NCI-H2227 (cell line): ENCODE measurements at regions not wholly inside any gene's neighbourhood (a gene's known extent, or its start where the extent isn't known, plus 50 kb on each side); places are given as distances from the start of the nearest gene placed in this dataset.
"Not testable (repeated sequence)": the region's sequence is repeated elsewhere in the genome, so short reads cannot be mapped to it uniquely, and the experiment has no call there.

Experiments
- DNase-seq: peaks from one replicate; lab custom pipeline; 2025; ENCODE audit not compliant: unreplicated experiment; lab: John Stamatoyannopoulos, UW

DNA sequence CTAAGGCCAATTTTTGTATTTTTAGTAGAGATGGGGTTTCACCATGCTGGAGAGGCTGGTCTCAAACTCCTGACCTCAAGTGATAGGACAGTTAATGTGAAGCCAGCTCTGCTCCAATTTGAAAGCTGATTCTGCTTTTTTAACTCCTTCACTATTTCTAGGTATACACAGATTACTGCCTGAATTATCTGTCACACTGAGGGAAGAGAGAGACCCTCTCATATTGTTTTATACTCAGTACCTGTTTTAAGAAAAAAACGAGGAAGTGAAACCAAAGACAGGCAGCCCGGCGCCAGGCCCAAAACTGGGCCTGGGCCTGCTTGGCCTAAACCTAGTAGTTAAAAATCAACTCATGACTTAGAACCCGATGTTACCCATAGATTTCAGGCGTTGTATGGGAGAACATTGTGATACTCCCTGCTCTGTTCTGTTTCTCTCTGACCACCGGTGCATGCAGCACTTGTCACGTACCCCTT, 1601.5 kb upstream of the PCDH10 start:
- DNase-seq, result no peak

DNA sequence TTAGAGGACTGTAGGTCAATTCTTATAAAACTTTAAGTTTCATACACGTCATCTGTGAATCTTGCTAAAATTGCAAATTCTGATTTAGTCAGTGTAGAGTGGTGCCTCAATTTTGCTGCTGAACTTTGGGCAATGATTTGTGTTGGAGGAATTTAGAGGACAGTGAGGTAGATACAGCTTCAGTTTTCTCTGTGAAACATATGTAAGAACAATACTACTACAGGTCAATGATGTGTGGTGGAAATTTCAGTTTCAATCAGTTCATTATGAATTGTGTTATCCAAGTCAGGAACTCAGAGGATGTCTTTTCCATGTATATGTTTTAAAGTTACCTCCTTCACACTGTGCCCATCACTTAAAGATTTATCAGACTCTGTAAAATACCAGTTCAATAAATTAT, 1597.8 kb upstream of the PCDH10 start:
- no peak for DNase-seq

DNA sequence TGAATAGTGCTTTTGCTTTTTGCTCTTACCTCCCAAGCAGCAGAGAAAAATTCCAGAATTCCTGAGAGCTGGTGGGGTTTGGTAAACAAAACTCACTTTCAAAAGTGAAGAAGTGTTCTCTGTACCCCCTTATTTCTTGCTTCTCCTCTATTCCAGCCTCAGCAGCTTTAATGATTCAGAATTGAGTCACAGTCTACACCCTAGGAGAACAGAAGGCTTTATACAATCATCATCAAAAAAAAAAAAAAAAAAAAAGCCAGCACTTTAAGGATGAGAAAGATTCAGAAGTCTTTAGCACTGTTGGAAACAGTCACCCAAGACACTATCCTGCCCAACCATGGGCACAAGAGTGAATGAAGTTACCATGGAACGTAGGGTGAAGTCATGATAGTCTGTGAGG, 1583.1 kb upstream of the PCDH10 start:
- DNase-seq, result no peak

DNA sequence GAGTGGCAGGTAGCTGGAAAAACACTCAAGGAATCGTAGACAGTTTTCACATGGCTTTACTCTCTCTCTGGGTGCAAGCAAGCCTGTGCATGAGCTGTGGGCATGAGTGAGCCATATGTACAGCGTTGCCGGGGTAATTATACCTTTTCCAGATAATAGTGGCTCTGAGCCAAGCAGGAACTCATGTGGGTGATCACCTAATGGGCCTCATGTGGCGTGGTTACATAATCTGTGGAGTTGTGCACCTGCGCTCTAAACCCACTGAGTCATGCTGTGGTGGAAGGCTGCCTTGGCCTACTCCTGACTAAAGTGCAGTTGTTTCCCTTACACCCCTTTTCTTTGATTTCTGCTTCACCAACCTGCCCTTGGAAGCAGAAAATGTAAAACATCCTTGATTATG, 1564.5 kb upstream of the PCDH10 start:
- DNase-seq, result no peak

DNA sequence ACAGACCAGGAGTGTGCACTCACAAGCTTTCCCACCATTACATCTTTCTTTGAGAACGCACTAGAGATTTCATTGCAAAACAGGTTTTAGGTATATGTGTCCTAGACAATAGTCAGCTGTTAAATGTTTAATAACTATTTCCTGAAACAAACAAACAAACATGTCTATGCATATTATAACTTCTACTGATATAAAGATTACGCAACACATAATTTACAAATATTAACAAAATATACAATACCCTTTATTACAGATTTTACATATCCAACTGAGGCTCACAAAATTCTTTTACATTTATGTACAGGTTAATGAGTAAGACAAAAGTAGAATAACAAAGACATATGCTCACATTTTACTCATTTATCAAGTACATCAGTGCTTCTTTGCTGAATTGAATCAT, 1554.0 kb upstream of the PCDH10 start:
- DNase-seq, result no peak

DNA sequence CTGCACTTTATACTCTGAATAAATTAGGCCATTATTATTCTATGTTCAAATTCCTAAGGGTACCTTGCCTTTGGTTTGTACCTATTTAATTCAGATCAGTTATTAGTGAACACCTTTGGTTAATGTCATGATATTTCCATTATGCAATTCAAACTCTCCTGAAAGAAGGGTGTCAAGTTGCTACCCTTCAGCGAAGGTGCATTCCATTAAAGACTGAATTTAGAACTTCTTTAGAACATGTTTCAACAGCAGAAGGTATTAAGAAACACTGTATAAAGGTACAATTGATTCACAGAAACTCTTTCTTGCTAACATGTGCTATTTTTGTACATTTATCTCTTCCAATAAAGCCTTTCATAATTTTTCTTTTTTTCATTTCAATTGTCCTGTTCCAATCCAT, 1545.4 kb upstream of the PCDH10 start:
- no peak for DNase-seq

DNA sequence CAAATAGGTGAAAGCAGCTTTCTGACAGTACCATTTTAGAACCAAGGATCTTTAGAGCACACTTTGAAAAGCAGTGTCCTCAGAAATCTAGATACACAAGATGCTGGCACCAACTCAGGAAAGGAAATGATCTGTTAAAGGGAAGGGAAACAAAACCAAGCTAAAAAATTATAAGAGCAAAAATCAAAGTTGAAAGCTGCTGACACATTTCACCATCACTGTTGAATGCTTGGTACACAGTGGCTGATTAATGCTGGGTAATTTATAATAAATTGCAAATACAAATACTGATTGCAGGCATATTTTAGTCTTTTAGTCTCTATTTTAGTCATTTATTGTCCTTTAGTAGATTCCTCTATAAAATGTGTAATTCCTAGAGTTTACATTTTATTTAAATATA, 1540.1 kb upstream of the PCDH10 start:
- no peak for DNase-seq

DNA sequence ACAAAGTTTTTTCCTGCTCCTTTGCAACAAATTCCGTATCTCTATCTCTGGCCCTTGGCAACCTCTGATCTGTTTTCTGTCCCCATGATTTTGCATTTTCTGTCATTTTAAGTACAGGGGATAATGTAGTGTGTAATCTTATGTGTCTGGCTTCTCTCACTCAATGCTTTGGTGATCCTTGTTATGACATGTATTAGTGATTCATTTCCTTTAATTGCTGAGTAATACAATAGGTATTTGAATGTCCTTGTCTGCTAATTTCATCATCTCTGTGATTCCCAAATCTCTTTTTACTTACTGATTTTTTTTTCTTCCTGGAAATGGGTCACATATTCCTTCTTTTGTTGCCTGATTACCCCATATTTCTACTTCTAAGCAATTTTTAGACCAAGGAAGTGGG, 1538.6 kb upstream of the PCDH10 start:
- DNase-seq, result not testable (repeated sequence)

DNA sequence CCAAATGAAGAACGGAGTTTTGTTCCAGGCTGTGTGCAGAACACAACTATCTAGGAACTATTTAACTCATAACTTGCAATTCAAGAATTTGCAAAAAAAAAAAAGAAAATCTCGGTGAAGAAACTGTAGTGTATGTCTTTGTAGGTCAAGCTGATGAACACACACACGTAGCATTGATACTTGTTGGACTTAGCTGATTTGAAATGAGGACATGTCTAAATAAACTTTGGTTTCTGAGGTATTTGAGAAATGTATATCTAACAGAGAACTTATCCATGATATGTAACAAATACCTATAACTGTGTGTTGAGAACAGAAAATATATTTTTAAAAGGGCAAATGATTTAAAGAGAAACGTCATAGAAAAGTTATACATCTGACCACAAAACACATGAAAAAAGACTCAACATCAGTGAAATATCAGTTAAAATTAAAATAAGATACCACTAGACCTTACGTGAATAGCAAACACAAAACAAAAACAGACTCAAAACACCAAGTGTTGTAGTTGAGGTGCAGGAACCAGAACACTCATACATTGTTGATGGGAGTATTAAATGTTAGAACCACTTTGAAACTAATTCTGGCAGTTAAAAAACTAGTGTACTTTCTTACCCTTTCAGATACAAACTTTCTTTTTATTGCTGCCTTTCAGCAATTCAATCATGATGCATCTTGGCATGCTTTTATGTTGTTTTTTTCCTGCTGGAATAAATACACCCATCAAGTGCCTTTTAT, 1535.8 kb upstream of the PCDH10 start:
- DNase-seq, result no peak

DNA sequence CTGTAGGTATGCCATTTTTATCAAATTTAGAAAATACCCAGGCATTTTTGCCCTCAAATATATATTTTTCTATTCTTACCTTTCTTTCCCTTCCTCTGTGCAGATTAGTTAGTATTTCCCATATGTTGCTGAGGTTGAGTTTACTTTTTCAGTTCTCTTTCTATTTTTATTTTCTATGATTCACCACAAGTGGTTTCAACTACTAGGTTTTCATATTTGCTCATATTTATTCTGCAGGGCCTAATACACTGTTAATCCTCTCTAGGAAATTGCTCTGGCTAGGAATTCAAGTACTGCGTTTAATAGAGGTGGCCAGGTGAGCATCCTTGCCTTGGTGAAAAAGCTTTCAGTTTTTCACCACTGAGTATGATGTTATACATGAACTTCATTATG, 1535.3 kb upstream of the PCDH10 start:
- DNase-seq, result no peak

DNA sequence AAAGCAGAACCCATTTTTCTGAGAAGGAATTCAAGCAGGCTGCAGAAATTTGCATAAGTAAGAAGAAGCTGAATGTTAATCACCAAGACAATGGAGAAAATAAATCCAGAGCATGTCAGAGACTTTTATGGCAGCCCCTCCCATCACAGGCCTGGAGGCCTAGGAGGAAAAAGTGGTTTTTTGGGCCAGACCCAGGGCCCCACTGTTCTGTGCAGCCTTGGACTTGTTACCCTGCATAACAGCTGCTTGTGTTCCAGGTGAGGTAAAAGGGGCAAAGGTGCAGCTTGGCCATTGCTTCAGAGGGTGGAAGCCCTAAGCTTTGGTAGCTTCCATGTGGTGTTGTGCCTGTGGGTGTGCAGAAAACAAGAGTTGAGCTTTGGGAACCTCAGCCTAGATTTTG, 1516.2 kb upstream of the PCDH10 start:
- no peak for DNase-seq

DNA sequence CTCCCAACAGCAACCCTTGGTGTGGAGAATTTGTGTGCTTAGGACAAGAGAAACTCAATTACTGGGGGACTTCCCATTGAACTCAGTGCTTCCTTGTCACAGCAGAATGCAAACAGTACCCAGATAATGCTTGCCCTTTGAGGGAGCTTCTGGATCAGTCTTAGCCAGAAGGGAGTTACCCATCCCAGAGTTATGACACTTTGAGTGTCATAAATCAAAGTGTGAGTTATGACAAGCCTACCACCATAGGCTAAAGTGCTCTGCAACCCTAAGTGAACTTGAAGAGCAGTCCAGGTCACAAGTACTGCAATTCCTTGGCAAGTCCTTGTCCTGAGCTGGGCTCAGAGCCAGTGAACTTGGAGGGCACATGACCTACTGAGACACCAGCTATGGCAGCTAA, 1513.9 kb upstream of the PCDH10 start:
- DNase-seq, result no peak

DNA sequence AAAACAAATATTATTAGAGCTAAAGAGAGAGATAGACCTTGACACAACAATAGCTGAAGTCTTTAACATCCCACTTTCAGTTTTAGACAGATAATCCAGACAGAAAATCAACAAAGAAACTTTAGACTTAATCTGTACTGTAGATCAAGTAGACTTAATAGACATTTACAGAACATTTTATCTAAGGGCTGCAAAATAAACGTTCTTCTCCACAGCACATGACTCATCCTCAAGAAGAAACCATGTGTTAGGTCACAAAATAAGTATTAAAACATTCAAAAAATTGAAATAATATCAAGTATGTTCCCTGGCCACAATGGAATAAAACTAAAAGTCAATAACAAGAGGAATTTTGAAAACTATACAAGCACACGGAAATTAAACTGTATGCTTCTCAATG, 1510.3 kb upstream of the PCDH10 start:
- no peak for DNase-seq

DNA sequence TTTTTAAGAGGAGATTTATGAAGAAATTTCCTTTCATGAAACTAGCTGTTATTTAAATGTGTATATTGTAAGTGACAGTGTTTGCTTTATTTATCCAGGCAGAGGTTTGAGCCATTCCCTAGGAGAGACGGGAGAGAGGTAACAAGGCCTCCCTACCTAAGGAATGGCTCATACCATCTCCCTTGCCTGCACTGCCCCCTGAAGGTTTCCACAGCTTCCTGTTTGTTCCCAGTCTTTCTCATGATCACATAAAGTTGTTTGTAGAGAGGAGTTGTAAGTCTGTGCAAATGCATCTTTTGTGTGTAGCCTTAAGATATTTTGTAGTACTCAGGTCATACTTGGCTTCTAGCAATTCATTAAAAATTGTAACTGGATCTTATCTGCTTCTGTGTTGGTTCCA, 1504.5 kb upstream of the PCDH10 start:
- DNase-seq, result no peak

DNA sequence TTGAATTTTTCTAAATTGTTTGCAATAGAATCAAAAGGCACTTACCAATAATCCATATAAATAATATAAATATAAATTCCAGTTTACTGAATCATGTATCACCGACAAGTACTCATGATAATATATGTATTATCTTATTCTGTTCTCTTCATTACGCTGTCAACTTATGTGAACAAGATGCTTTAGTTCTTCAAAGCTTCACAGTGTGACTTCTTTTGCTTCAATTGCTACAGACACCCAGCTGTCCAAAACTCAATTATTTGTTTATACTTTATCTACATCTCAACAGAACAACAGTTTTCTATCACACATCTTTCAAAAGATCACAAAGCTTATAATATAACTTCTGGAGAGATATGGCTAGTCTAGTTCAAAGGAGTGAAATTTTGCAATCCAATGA, 1499.9 kb upstream of the PCDH10 start:
- DNase-seq, result no peak

DNA sequence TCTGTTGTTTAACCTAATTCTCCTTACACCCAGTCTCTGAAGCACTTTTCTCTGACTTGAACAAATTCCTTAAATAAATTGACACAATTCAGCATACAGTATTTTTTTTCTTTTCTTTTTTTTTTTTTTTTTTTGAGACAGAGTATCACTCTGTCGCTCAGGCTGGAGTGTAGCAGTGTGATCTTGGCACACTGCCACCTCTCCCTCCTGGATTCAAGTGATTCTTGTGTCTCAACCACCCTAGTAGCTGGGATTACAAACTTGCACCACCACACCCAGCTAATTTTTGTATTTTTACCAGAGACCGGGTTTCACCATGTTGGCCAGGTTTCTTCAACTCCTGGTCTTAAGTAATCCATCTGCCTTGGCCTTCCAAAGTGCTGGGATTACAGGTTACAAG, 1498.1 kb upstream of the PCDH10 start:
- no peak for DNase-seq

DNA sequence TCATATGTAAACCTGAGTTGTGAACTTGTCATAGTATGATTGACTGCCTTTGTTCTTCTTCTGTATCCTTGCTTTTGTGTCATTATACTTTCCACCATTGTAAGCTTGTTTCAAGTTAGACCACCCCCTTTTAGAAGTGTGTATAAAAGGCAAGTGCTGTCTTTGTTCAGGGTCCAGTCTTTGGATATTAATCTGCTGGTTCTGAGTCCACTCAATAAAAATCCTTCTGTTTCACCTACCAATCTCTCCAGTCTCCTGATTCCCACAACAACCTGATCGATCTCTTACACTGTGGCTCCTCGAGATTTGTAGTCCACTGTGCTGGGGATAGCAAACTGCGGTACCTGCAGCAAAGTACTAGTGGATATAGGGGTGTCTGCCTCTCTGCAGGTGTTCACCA, 1465.8 kb upstream of the PCDH10 start:
- not testable (repeated sequence) for DNase-seq

DNA sequence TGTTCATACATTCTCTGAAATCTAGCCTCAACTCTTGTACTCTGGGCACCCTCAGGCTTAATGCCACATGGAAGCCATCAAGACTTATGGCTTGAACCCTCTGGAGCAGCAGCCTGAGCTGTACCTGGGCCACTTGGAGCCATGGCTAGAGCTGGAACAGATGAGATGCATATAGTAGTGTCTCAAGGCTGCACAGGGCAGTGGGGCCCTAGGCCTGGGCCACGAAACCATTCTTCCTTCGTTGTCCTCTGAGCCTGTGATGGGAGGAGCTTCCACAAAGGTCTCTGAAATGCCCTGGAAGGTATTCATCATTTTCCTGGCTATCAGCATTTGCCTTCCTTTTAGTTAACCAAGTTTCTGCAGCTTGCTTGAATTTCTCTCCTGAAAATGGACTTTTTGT, 1427.2 kb upstream of the PCDH10 start:
- no peak for DNase-seq

DNA sequence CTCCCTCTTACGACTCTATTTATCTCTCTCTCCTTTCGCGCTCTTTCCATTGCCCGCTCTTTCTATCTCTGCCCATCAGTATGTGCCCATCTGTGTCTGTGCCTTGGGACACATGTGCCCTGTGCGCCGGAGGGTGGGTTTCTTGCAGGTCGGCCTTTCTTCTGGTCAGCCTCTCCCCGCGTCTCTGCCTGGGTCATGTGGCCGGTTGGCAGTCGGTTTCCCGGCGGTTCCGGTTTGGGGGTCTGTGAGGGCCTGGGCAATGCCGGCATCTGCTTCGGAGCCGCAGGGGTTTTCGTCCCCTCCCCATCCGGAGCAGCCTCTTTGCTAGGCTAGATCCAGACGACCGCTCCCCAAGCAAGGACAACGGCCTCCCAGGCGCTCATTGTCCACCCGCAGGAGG, 1426.0 kb upstream of the PCDH10 start:
- DNase-seq, result not testable (repeated sequence)

DNA sequence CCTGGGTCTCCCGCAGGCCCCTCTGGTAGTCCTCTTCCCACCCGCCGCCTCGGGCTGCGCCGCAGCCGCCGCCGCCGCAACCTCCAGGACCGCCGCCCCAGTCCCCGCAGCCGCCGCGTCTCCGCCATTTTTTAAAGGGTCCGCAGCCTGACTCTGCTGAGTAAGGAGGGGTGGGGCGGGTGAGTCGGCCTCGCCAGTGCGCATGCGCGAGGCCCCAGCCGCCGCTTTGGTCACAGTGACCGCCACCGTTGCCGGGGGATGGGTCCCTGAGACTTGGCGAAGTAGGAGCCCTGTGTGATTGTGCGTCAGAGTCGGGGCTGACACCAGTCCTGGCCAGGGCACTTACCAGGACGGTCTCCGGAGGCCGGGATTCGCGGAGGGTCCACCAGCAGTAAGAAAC, 1424.2 kb upstream of the PCDH10 start:
- peak; percentile 21 for DNase-seq

DNA sequence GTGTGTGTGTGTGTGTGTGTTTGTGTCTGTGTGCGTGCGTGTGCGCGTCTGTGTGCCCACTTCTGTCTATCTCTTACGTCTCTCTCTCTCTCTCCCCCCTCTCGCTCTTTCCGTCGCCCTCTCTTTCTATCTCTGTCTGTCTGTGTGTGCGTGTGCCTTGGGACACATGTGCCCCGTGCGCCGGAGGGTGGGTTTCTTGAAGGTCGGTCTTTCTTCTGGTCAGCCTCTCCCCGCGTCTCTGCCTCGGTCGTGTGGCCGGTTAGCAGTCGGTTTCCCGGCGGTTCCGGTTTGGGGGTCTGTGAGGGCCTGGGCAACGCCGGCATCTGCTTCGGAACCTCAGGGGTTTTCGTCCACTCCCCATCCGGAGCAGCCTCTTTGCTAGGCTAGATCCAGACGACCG, 1423.6 kb upstream of the PCDH10 start:
- DNase-seq, result not testable (repeated sequence)

DNA sequence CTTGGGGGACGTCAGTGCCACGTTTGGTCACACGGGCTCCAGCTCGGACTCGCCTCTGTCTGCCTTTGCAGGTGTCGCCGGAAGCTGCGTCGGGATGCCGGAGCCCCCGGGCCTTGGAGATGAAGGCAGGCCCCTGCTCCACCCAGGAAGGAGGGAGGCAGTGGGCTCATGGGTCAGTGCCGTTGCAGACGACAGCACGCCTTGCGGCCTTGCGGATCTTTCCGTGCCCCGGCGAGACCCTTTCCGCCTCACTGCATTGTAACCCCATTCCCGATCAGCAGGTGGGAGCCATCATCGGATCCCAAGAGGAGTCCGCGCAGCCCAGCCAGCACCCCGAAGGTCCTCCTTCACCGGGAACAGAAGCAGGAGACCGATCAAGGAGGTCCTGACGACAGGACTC, 1422.2 kb upstream of the PCDH10 start:
- not testable (repeated sequence) for DNase-seq

DNA sequence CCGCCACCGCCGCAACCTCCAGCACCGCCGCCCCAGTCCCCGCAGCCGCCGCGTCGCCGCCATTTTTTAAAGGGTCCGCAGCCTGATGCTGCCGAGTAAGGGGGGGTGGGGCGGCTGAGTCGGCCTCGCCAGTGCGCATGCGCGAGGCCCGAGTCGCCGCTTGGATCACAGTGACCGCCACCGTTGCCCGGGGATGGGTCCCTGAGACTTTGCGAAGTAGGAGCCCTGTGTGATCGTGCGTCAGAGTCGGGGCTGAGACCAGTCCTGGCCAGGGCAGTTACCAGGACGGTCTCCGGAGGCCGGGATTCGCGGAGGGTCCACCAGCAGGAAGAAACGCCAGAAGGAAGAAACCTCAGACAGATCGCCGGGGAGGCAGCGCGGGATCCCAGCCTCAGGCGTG, 1421.7 kb upstream of the PCDH10 start:
- DNase-seq, result not testable (repeated sequence)
